ENCODE measurements at regions not wholly inside any gene's neighbourhood (a gene's known extent, or its start where the extent isn't known, plus 50 kb on each side); places are given as distances from the start of the nearest gene placed in this dataset.
"Not testable (repeated sequence)": the region's sequence is repeated elsewhere in the genome, so short reads cannot be mapped to it uniquely, and the experiment has no call there.

DNA sequence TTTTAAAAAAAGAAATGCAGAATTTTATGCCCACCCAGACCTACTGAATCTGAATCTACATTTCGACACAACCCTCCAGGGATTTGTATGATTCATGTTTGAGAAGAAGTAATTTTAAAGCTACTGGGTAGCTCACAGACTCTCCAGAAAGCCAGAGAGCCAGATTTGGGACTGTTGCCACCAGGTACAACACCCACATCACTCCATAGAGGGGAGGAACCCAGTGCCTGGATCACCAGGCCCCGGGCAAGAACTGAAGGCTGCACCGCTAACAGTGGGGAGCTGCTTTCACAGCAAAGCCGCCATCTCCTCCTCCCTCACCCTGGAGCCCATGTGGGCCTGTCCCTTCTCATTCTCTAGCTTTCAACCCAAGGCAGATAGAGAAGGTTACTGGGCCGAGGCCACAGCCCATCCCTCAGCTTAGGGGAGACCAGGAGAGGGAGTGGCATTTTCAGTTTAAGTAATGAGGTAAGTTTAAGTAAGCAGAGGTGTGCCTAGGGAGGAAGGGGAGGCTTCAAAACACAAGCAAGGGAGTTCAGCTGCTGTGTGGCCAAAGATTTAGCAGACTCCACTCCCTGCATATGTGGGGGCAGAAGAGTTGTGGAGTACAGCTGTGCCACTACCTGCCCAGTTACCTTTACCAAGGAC is 109.8 kb downstream of the IL12A start:
- no peak for ATAC-seq
- no peak for DNase-seq

- ATAC-seq (no peak), DNase-seq (no peak)
Measured at GRCh38 chr3:160098926-160099626, 110.4 kb downstream of the IL12A start.

DNA sequence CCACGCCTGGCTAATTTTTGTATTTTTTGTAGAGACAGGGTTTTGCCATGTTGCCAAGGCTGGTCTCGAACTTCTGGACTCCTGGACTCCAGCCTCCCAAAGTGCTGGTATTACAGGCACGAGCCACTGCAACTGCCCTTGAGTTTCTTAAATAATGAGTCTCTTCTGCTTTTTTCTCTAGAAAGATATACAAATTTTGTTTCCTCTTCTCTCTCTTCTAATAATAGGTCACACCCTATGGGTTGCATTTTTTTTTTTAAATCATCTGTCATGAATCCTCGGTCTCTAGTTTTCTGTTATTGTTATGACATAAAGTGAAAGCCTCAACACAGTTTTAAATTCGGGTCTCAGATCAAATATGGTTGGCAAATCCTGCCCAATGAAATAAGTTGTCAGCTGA is 111.2 kb downstream of the IL12A start:
- no peak for DNase-seq
- no peak for ATAC-seq

GRCh38 chr3:160100610-160101009 is 112.0 kb downstream of the IL12A start:
- no peak for ATAC-seq

DNA sequence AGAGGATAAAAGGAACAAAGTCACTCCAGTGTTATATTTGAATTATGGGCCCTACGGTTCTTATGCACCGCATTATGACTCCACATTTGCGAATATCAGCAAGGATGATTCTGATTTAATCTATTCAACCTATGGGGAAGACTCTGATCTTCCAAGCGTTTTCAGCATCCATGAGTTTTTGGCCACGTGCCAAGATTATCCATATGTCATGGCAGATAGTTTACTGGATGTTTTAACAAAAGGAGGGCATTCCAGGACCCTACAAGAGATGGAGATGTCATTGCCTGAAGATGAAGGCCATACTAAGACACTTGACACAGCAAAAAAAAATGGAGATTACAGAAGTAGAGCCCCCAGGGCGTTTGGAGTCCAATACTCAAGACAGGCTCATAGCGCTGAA is 113.4 kb downstream of the IL12A start:
- not testable (repeated sequence) for ATAC-seq, DNase-seq

More at GRCh38 chr3:160100610-160101009, 112.0 kb downstream of the IL12A start:
- no peak for DNase-seq

DNA sequence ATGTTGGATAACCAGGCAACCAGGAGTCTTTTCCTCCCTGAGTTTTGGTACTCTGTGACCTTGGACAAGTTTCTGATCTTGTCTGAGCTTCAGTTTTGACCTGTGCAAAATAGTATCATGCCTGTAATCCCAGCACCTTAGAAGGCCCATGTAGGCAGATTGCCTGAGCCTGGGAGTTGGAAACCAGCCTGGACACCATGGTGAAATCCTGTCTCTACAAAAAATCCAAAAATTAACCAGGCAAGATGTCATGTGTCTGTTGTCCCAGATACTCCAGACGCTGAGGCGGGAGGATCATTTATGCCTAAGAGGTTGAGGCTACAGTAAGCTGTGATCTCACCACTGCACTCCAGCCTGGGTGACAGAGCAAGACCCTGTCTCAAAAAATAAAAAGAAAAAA is 114.8 kb downstream of the IL12A start:
- DNase-seq (no peak), ATAC-seq (no peak)

DNA sequence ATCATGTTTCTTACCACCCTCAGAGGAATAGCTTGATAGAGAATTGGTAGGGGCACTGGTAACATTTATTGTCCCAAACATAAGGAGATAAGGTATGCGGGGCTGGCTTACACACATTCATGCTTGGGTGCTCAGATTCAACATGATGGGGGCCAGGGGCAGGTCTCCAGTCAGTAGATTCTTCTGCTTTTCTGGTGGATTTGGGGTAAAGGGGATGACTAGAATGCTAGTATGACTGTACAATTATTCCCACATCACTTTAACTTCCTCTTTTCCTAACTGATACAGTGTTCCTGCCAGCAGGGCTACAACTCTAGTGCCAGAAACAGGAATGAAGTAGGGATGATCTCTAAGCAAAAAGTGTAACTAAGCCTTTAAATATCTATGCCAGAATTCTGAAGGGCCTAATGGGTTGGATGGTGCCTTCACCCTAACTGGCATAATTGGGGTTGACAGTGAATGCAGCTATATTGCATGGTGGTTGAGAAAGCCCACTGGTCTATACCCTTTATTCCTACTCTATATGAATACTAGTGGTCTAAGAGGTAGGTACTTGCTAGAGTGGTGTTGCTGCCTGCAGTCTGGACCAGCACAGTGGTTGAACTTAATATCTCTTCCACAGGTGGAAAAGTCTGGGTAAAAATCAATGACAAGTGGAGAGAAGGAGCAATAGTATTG is 117.4 kb downstream of the IL12A start:
- no peak for ATAC-seq

DNA sequence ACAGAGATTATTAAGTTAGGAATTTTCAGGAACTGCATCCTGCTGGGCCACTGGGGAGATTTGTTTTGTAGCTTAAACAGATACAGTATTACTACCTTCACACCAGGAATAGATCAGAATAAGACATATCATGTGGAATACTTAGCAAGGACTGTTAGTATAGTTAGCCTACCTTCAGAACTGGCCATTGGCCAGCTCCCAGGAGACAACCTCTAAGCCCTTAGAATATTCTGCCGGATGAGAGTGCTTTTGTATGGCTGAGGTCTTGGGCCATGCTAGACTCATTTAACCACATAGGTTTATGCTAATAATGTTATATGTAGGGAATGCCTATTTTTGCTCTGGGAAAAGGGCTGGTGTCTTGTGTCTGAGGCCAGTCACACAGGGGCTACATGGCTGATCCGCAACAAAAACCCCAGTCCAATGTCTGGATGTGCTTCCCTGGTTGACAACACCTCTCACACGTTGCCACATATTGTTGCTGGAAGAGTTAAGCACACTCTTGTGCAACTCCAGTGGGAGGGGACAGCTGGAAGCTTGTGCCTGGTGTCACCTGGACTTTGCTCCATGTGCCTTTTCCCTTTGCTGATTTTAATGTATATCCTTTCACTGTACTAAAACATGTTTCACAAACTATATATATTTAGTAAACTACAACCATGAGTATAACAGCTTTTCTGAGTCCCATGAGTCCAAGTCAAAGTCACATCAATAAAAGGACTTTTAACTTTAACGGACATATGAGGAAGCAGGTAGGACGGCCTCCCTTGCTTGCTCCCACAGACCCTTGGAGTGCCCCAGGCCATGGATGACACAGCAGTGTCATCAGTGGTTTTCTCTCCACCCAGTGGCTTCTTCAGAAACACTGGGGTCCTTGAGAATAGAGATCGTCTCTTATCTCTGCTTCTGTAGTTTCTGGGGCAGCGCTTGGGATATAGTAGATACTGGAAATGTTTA is 118.0 kb upstream of the C3orf80 start:
- DNase-seq (no peak), ATAC-seq (no peak)

More for the DNA sequence above, 117.4 kb downstream of the IL12A start:
- DNase-seq, result no peak

GRCh38 chr3:160108362-160108761 is 116.9 kb upstream of the C3orf80 start:
- ATAC-seq (no peak), DNase-seq (no peak)

GRCh38 chr3:160112481-160112880 is 112.7 kb upstream of the C3orf80 start:
- ATAC-seq (no peak), DNase-seq (no peak)

GRCh38 chr3:160112996-160113395 is 112.2 kb upstream of the C3orf80 start:
- ATAC-seq, result no peak
- DNase-seq, result no peak

DNA sequence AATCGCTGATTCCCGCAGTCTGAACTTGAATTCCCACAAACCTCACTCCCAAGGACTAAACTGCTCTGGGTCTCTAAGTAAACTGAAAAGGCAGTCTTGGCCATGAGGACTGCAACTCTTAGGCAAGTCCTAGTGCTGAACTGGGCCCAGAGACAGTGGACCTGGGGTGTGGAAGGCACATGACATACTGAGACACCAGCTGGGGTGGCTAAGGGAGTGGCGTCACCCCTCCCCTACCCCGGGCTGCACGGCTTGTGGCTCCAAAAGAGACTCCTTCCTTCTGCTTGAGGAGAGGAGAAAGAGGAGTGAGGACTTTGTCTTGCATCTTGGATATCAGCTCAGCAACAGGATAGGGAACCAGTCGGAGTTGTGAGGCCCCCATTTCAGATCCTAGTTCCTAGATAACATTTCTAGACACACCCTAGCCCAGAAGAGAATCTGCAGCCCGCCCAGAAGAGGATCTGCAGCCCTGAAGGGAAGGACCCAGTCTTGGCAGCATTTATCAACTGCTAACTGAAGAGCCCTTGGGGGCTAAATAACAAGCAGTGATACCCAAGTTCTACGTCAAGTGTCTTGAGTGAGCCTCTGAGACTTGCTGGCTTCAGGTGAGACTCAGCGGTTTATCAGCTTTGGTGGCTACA is 110.7 kb upstream of the C3orf80 start:
- no peak for DNase-seq
- no peak for ATAC-seq

DNA sequence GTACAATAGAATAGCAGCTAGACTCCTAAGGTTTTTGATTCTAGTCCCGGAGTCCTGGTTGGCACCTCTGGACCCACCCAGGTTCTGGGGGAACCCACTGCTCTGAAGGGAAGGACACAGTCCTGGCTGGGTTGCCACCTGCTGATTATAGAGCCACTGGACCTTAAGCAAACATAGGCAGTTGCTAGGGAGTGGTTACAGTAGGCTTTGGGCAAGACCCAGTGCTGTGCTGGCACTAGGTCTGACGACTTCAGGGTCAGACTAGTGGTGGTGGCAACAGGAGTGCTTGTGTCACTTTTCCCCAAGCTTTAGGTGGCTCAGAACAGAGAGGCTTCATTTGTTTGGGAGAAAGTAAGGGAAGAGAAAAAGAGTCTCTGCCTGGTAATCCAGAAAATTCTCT is 109.8 kb upstream of the C3orf80 start:
- DNase-seq, result no peak
- ATAC-seq, result no peak

- no peak for DNase-seq
- ATAC-seq, result no peak
Measured at GRCh38 chr3:160124224-160124623, 101.0 kb upstream of the C3orf80 start.

DNA sequence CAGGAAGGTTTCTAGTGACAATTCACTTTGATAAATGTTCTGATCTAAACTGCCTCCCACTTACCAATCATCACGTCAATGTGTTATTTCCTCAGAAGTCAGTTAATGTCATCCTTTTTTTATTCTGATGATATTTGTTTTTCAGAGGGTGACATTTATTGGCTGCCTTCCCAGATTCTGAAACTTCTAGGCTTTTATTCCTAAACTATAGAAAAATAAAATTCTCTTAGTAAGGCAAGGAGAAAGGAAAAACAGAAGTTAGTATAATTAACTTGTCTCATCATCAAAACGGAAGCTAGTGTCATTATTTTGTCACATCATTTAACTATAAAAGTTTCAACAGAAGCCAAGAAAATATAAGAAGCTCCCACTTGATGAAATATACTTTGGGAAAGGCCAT is 100.0 kb upstream of the C3orf80 start:
- no peak for ATAC-seq
- DNase-seq, result no peak

GRCh38 chr3:160126051-160126450 is 99.2 kb upstream of the C3orf80 start:
- ATAC-seq (no peak), DNase-seq (no peak)

GRCh38 chr3:160126761-160127160 is 98.5 kb upstream of the C3orf80 start:
- DNase-seq, result no peak
- no peak for ATAC-seq

- DNase-seq (no peak), ATAC-seq (no peak)
Measured at GRCh38 chr3:160127308-160127707, 97.9 kb upstream of the C3orf80 start.

DNA sequence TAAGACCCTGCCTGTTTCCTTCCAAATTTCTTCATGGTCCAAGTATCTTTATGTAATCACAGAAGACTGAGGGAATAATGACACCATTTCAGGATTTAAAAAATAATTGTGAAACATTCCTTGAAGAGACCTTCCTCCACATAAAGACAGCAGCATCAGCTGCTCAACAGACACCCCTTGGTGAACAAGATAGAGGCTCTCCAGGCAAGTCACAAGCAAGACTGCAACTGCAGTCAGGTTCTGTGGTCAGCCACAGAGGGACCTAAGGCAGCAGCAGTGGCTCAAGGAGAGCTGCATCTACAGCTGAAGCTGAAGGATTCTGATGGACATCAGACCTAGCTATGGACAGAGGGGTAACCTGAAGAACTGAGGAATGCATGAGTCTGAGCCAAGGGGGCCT is 97.2 kb upstream of the C3orf80 start:
- ATAC-seq (no peak), DNase-seq (no peak)

DNA sequence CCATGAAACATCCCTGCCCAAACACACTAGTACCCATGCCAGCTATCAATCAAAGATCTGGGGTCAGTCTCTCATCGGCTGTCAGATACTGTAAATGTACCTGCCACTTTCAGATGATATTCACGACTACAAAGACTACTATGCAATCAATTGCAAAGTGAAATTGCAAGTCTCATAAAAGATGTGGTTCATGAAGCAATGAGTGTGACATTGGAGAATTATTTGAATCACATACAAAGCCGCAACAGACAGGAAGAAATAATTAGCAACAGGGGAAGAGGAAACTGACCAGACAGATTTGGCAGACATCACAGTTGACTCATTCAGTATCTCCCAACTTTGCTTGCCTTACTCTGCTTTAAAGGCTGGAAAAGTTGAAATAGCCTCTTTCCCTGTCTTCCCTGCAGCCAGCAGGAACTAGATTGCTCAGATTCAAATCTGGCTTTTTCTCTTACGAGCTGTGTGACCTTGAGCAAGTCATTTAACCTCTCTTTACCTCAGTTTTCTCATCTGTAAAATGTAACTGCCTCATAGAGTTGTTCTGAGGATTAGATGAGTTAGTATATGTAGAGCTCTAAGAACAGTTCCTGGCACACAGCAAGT is 95.7 kb upstream of the C3orf80 start:
- no peak for DNase-seq
- ATAC-seq, result no peak

DNA sequence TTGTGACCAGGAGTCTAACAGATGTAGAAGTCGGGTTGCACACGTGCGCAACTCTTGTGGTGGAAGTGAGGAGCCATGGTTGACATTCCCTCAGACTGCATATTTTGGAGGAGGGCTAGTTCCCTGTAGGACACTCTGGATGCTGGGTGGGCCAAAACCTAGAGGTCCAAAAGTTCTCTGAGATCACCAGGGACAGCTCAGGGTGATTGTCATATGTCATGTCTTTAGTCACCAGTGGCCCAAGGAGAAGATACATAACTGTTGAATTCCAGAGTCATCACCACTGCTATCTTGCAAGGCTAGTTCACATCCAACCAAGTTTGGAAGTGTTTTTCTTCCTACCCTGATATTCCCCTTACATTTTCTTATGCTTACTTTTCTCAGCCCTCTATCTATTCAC is 95.2 kb upstream of the C3orf80 start:
- ATAC-seq, result no peak
- no peak for DNase-seq
